ENCODE measurements at regions not wholly inside any gene's neighbourhood (a gene's known extent, or its start where the extent isn't known, plus 50 kb on each side); places are given as distances from the start of the nearest gene placed in this dataset.

- no peak for TF ChIP-seq EZH2 (IDR thresholded peaks at IDR 0.05; ENCODE audit: insufficient read depth, low read length)
- TF ChIP-seq, protein P1, sequence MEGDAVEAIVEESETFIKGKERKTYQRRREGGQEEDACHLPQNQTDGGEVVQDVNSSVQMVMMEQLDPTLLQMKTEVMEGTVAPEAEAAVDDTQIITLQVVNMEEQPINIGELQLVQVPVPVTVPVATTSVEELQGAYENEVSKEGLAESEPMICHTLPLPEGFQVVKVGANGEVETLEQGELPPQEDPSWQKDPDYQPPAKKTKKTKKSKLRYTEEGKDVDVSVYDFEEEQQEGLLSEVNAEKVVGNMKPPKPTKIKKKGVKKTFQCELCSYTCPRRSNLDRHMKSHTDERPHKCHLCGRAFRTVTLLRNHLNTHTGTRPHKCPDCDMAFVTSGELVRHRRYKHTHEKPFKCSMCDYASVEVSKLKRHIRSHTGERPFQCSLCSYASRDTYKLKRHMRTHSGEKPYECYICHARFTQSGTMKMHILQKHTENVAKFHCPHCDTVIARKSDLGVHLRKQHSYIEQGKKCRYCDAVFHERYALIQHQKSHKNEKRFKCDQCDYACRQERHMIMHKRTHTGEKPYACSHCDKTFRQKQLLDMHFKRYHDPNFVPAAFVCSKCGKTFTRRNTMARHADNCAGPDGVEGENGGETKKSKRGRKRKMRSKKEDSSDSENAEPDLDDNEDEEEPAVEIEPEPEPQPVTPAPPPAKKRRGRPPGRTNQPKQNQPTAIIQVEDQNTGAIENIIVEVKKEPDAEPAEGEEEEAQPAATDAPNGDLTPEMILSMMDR (IDR thresholded peaks at IDR 0.05; ENCODE audit: insufficient read depth, low read depth, low read length): no peak
- H3K9me3 Mint-ChIP-seq (ENCODE audit: unreplicated experiment): no peaks in the 10 kb centered on the region
- no peaks in the 10 kb centered on the region for H4K20me1 ChIP-seq (ENCODE audit: insufficient read depth, low read length)
- no peak for FAIRE-seq
- no peak overlapping the region for H3K9ac ChIP-seq (ENCODE audit: low read length)
- no peak overlapping the region for H3K27ac ChIP-seq (ENCODE audit: low read depth, low read length)
- H3K27me3 Mint-ChIP-seq (ENCODE audit: low read depth, unreplicated experiment): no peaks in the 10 kb centered on the region
- no peak overlapping the region for H3K4me2 ChIP-seq (ENCODE audit: low read length)
- H3K4me1 Mint-ChIP-seq (ENCODE audit: low read depth, unreplicated experiment): no peaks in the 10 kb centered on the region
- H3K4me1 ChIP-seq (ENCODE audit: insufficient read depth, low read length): no peaks in the 10 kb centered on the region
- H3K27ac Mint-ChIP-seq (ENCODE audit: unreplicated experiment): no peak overlapping the region
- H3K4me3 Mint-ChIP-seq (ENCODE audit: unreplicated experiment): no peak overlapping the region
- no peaks in the 10 kb centered on the region for H3K36me3 Mint-ChIP-seq (ENCODE audit: low read depth, unreplicated experiment)
- H3K36me3 ChIP-seq (ENCODE audit: insufficient read depth, low read length): no peaks in the 10 kb centered on the region
- H3K27me3 ChIP-seq (ENCODE audit: insufficient read depth, low read length): no peaks in the 10 kb centered on the region
- H3K79me2 ChIP-seq (ENCODE audit: insufficient read depth, low read length): no peaks in the 10 kb centered on the region
- DNase-seq (ENCODE audit: low read depth): no peak
- H2AFZ ChIP-seq (ENCODE audit: low read depth, low read length): no peak overlapping the region
- no peak overlapping the region for H3K4me3 ChIP-seq (ENCODE audit: insufficient read depth, low read depth, low read length)
- H3K9me3 ChIP-seq (ENCODE audit: insufficient read depth, low read depth, low read length): no peaks in the 10 kb centered on the region
These were observed 295.3 kb upstream of the SOX5 start for GRCh38 chr12:24244801-24245200.

GRCh38 chr12:24244231-24244630 lies 294.8 kb upstream of the SOX5 start:
- Histone ChIP-seq H3K36me3 (ENCODE audit: insufficient read depth, low read length) (no peaks in the 10 kb centered on the region), H3K4me3 (ENCODE audit: insufficient read depth, low read depth, low read length) (no peak overlapping the region), H3K9me3 (ENCODE audit: insufficient read depth, low read depth, low read length) (no peaks in the 10 kb centered on the region), H3K79me2 (ENCODE audit: insufficient read depth, low read length) (no peaks in the 10 kb centered on the region), H3K27me3 (ENCODE audit: insufficient read depth, low read length) (no peaks in the 10 kb centered on the region), H2AFZ (ENCODE audit: low read depth, low read length) (no peak overlapping the region), H3K4me2 (ENCODE audit: low read length) (no peak overlapping the region), H3K9ac (ENCODE audit: low read length) (no peak overlapping the region), H4K20me1 (ENCODE audit: insufficient read depth, low read length) (no peaks in the 10 kb centered on the region), H3K4me1 (ENCODE audit: insufficient read depth, low read length) (no peaks in the 10 kb centered on the region), H3K27ac (ENCODE audit: low read depth, low read length) (no peak overlapping the region)
- DNase-seq (ENCODE audit: low read depth) (no peak), FAIRE-seq (no peak)
- H3K4me3 Mint-ChIP-seq (ENCODE audit: unreplicated experiment): no peak overlapping the region
- H3K27me3 Mint-ChIP-seq (ENCODE audit: low read depth, unreplicated experiment): no peaks in the 10 kb centered on the region
- H3K36me3 Mint-ChIP-seq (ENCODE audit: low read depth, unreplicated experiment): no peaks in the 10 kb centered on the region
- no peaks in the 10 kb centered on the region for H3K4me1 Mint-ChIP-seq (ENCODE audit: low read depth, unreplicated experiment)
- H3K27ac Mint-ChIP-seq (ENCODE audit: unreplicated experiment): no peak overlapping the region
- no peaks in the 10 kb centered on the region for H3K9me3 Mint-ChIP-seq (ENCODE audit: unreplicated experiment)
- no peak for TF ChIP-seq EZH2 (IDR thresholded peaks at IDR 0.05; ENCODE audit: insufficient read depth, low read length)
- TF ChIP-seq, protein P1 (IDR thresholded peaks at IDR 0.05; ENCODE audit: insufficient read depth, low read depth, low read length): no peak

DNA sequence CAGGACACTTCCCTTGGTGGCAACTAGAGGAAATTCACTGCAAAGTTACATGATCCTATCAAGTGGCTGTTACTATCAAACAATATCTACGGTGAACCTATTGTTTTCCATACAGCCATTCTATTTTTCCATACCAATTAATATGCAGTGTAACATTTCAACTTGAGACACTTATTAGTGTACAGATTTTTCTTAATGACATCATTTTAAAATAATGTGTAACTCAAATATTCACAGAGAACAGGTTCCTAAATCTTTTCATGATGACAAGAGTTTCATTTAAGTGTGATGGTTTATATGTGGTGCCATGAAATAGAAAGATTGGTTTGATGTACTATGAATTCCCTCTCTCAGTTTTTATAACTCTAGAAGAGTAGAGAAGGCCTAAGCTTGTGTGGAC lies 291.2 kb upstream of the SOX5 start:
- no peaks in the 10 kb centered on the region for H3K9me3 ChIP-seq (ENCODE audit: insufficient read depth, low read depth, low read length)
- no peak overlapping the region for H3K4me3 ChIP-seq (ENCODE audit: insufficient read depth, low read depth, low read length)
- no peaks in the 10 kb centered on the region for H3K79me2 ChIP-seq (ENCODE audit: insufficient read depth, low read length)
- FAIRE-seq: no peak
- H3K4me1 ChIP-seq (ENCODE audit: insufficient read depth, low read length): no peaks in the 10 kb centered on the region
- Mint-ChIP-seq H3K4me3 (ENCODE audit: unreplicated experiment) (no peak overlapping the region), H3K27me3 (ENCODE audit: low read depth, unreplicated experiment) (no peaks in the 10 kb centered on the region), H3K9me3 (ENCODE audit: unreplicated experiment) (no peaks in the 10 kb centered on the region), H3K4me1 (ENCODE audit: low read depth, unreplicated experiment) (no peaks in the 10 kb centered on the region), H3K27ac (ENCODE audit: unreplicated experiment) (no peak overlapping the region), H3K36me3 (ENCODE audit: low read depth, unreplicated experiment) (no peaks in the 10 kb centered on the region)
- no peak for DNase-seq (ENCODE audit: low read depth)
- no peak overlapping the region for H3K4me2 ChIP-seq (ENCODE audit: low read length)
- no peaks in the 10 kb centered on the region for H3K36me3 ChIP-seq (ENCODE audit: insufficient read depth, low read length)
- H2AFZ ChIP-seq (ENCODE audit: low read depth, low read length): no peak overlapping the region
- H3K27ac ChIP-seq (ENCODE audit: low read depth, low read length): no peak overlapping the region
- H4K20me1 ChIP-seq (ENCODE audit: insufficient read depth, low read length): no peaks in the 10 kb centered on the region
- TF ChIP-seq, protein P1 (IDR thresholded peaks at IDR 0.05; ENCODE audit: insufficient read depth, low read depth, low read length): no peak
- no peak for TF ChIP-seq EZH2 (IDR thresholded peaks at IDR 0.05; ENCODE audit: insufficient read depth, low read length)
- H3K9ac ChIP-seq (ENCODE audit: low read length): no peak overlapping the region
- no peaks in the 10 kb centered on the region for H3K27me3 ChIP-seq (ENCODE audit: insufficient read depth, low read length)
